ENCODE measurements at regions not wholly inside any gene's neighbourhood (a gene's known extent, or its start where the extent isn't known, plus 50 kb on each side); places are given as distances from the start of the nearest gene placed in this dataset.
"Not testable (repeated sequence)": the region's sequence is repeated elsewhere in the genome, so short reads cannot be mapped to it uniquely, and the experiment has no call there.

DNA sequence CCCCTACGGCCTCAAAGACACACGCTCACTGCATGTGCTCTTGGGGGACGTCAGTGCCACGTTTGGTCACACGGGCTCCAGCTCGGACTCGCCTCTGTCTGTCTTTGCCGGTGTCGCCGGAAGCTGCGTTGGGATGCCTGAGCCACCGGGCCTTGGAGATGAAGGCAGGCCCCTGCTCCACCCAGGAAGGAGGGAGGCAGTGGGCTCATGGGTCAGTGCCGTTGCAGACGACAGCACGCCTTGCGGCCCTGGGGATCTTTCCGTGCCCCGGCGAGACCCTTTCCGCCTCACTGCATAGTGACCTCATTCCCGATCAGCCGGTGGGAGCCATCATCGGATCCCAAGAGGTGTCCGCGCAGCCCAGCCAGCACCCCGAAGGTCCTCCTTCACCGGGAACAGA lies 1407.3 kb upstream of the PCDH10 start:
- H4K20me1 ChIP-seq (ENCODE audit: insufficient read depth, low read length); DNase-seq (ENCODE audit: insufficient read length, low spot score, missing footprints); H3K4me1 ChIP-seq (ENCODE audit: insufficient read depth, low read length): not testable (repeated sequence)

DNA sequence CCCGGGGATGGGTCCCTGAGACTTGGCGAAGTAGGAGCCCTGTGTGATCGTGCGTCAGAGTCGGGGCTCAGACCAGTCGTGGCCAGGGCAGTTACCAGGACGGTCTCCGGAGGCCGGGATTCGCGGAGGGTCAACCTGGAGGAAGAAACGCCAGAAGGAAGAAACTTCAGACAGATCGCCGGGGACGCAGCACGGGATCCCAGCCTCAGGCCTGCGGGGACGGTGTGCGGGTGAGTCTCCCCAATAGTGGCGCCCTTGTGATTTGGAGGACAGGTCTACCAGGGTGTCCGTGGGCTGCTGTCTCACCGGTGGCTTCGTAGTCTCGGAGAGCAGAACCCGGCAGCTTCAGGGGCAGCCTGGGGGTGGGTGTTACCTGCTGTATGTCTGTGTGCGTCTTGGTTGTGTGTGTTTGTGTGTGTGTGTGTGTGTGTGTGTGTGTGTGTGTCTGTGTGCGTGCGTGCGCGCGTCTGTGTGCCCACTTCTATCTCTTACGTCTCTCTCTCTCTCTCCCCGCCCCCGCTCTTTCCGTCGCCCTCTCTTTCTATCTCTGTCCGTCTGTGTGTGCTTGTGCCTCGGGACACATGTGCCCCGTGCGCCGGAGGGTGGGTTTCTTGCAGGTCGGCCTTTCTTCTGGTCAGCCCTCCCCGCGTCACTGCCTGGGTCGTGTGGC lies 1406.4 kb upstream of the PCDH10 start:
- not testable (repeated sequence) for H3K27me3 ChIP-seq (ENCODE audit: insufficient read depth, low read length); DNase-seq (ENCODE audit: insufficient read length, low spot score, missing footprints); H3K4me2 ChIP-seq (ENCODE audit: insufficient read depth, low read length); H3K27ac ChIP-seq (ENCODE audit: low read depth, low read length); H3K4me3 ChIP-seq (ENCODE audit: insufficient read depth, low read length); H3K4me1 ChIP-seq (ENCODE audit: insufficient read depth, low read length); H4K20me1 ChIP-seq (ENCODE audit: insufficient read depth, low read length); H3K36me3 ChIP-seq (ENCODE audit: insufficient read depth, low read length); H2AFZ ChIP-seq (ENCODE audit: low read length); H3K79me2 ChIP-seq (ENCODE audit: insufficient read depth, low read length); H3K9me3 ChIP-seq (ENCODE audit: low read depth, low read length)

More for the DNA sequence above, 1407.3 kb upstream of the PCDH10 start:
- H3K27ac ChIP-seq (ENCODE audit: low read depth, low read length); H3K4me3 ChIP-seq (ENCODE audit: insufficient read depth, low read length); H3K27me3 ChIP-seq (ENCODE audit: insufficient read depth, low read length); H3K9me3 ChIP-seq (ENCODE audit: low read depth, low read length); H3K4me2 ChIP-seq (ENCODE audit: insufficient read depth, low read length); H2AFZ ChIP-seq (ENCODE audit: low read length); H3K36me3 ChIP-seq (ENCODE audit: insufficient read depth, low read length); H3K79me2 ChIP-seq (ENCODE audit: insufficient read depth, low read length): not testable (repeated sequence)

DNA sequence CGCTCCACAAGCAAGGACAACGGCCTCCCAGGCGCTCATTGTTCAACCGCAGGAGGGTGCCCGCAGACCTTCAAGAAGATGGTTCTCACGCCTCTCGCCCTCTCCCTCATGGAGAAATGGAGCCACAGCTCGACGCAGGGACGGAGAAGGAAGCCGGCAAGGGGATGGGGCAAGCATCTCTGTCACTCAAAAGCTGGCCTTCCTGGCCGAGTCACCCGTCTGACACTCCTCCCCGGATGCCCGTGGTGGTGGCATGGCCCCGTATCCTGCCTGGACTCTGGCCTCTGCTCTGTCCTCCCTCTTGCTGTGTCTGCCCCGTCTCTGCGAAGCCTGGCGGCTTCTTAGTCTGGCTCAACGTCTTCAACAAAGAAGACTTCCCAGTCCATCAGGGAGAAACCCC lies 1405.7 kb upstream of the PCDH10 start:
- H3K27me3 ChIP-seq (ENCODE audit: insufficient read depth, low read length); H3K27ac ChIP-seq (ENCODE audit: low read depth, low read length); H3K4me2 ChIP-seq (ENCODE audit: insufficient read depth, low read length); H4K20me1 ChIP-seq (ENCODE audit: insufficient read depth, low read length); DNase-seq (ENCODE audit: insufficient read length, low spot score, missing footprints); H3K79me2 ChIP-seq (ENCODE audit: insufficient read depth, low read length); H3K4me1 ChIP-seq (ENCODE audit: insufficient read depth, low read length); H3K4me3 ChIP-seq (ENCODE audit: insufficient read depth, low read length); H3K36me3 ChIP-seq (ENCODE audit: insufficient read depth, low read length); H3K9me3 ChIP-seq (ENCODE audit: low read depth, low read length); H2AFZ ChIP-seq (ENCODE audit: low read length): not testable (repeated sequence)

DNA sequence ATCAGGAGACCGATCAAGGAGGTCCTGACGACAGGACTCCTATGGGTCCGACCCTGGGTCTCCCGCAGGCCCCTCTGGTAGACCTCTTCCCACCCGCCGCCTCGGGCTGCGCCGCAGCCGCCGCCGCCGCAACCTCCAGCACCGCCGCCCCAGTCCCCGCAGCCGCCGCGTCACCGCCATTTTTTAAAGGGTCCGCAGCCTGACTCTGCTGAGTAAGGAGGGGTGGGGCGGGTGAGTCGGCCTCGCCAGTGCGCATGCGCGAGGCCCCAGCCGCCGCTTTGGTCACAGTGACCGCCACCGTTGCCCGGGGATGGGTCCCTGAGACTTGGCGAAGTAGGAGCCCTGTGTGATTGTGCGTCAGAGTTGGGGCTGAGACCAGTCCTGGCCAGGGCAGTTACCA lies 1401.9 kb upstream of the PCDH10 start:
- H3K4me2 ChIP-seq (ENCODE audit: insufficient read depth, low read length); H3K4me1 ChIP-seq (ENCODE audit: insufficient read depth, low read length); H3K79me2 ChIP-seq (ENCODE audit: insufficient read depth, low read length); H3K4me3 ChIP-seq (ENCODE audit: insufficient read depth, low read length); DNase-seq (ENCODE audit: insufficient read length, low spot score, missing footprints); H3K36me3 ChIP-seq (ENCODE audit: insufficient read depth, low read length); H2AFZ ChIP-seq (ENCODE audit: low read length); H3K27me3 ChIP-seq (ENCODE audit: insufficient read depth, low read length); H3K9me3 ChIP-seq (ENCODE audit: low read depth, low read length); H3K27ac ChIP-seq (ENCODE audit: low read depth, low read length); H4K20me1 ChIP-seq (ENCODE audit: insufficient read depth, low read length): not testable (repeated sequence)

DNA sequence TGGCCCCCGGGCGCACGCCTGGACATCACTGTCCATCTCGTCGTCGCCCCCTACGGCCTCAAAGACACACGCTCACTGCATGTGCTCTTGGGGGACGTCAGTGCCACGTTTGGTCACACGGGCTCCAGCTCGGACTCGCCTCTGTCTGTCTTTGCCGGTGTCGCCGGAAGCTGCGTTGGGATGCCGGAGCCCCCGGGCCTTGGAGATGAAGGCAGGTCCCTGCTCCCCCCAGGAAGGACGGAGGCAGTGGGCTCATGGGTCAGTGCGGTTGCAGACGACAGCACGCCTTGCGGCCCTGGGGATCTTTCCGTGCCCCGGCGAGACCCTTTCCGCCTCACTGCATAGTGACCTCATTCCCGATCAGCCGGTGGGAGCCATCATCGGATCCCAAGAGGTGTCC lies 1399.9 kb upstream of the PCDH10 start:
- not testable (repeated sequence) for H3K27me3 ChIP-seq (ENCODE audit: insufficient read depth, low read length); DNase-seq (ENCODE audit: insufficient read length, low spot score, missing footprints); H3K4me3 ChIP-seq (ENCODE audit: insufficient read depth, low read length); H3K4me1 ChIP-seq (ENCODE audit: insufficient read depth, low read length); H3K4me2 ChIP-seq (ENCODE audit: insufficient read depth, low read length); H4K20me1 ChIP-seq (ENCODE audit: insufficient read depth, low read length); H3K36me3 ChIP-seq (ENCODE audit: insufficient read depth, low read length); H3K79me2 ChIP-seq (ENCODE audit: insufficient read depth, low read length); H3K9me3 ChIP-seq (ENCODE audit: low read depth, low read length); H2AFZ ChIP-seq (ENCODE audit: low read length); H3K27ac ChIP-seq (ENCODE audit: low read depth, low read length)

DNA sequence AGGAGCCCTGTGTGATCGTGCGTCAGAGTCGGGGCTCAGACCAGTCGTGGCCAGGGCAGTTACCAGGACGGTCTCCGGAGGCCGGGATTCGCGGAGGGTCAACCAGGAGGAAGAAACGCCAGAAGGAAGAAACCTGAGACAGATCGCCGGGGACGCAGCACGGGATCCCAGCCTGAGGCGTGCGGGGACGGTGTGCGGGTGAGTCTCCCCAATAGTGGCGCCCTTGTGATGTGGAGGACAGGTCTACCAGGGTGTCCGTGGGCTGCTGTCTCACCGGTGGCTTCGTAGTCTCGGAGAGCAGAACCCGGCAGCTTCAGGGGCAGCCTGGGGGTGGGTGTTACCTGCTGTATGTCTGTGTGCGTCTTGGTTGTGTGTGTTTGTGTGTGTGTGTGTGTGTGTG lies 1399.1 kb upstream of the PCDH10 start:
- H3K36me3 ChIP-seq (ENCODE audit: insufficient read depth, low read length); H4K20me1 ChIP-seq (ENCODE audit: insufficient read depth, low read length); H3K4me1 ChIP-seq (ENCODE audit: insufficient read depth, low read length); H3K4me2 ChIP-seq (ENCODE audit: insufficient read depth, low read length); H3K4me3 ChIP-seq (ENCODE audit: insufficient read depth, low read length); H3K79me2 ChIP-seq (ENCODE audit: insufficient read depth, low read length); H3K9me3 ChIP-seq (ENCODE audit: low read depth, low read length); H3K27ac ChIP-seq (ENCODE audit: low read depth, low read length); H3K27me3 ChIP-seq (ENCODE audit: insufficient read depth, low read length); H2AFZ ChIP-seq (ENCODE audit: low read length); DNase-seq (ENCODE audit: insufficient read length, low spot score, missing footprints): not testable (repeated sequence)

DNA sequence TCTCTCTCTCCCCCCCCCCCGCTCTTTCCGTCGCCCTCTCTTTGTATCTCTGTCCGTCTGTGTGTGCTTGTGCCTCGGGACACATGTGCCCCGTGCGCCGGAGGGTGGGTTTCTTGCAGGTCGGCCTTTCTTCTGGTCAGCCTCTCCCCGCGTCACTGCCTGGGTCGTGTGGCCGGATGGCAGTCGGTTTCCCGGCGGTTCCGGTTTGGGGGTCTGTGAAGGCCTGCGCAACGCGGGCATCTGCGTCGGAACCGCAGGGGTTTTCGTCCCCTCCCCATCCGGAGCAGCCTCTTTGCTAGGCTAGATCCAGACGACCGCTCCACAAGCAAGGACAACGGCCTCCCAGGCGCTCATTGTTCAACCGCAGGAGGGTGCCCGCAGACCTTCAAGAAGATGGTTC lies 1398.6 kb upstream of the PCDH10 start:
- not testable (repeated sequence) for H3K4me2 ChIP-seq (ENCODE audit: insufficient read depth, low read length); H3K9me3 ChIP-seq (ENCODE audit: low read depth, low read length); H3K36me3 ChIP-seq (ENCODE audit: insufficient read depth, low read length); DNase-seq (ENCODE audit: insufficient read length, low spot score, missing footprints); H3K27ac ChIP-seq (ENCODE audit: low read depth, low read length); H4K20me1 ChIP-seq (ENCODE audit: insufficient read depth, low read length); H2AFZ ChIP-seq (ENCODE audit: low read length); H3K4me1 ChIP-seq (ENCODE audit: insufficient read depth, low read length); H3K4me3 ChIP-seq (ENCODE audit: insufficient read depth, low read length); H3K27me3 ChIP-seq (ENCODE audit: insufficient read depth, low read length); H3K79me2 ChIP-seq (ENCODE audit: insufficient read depth, low read length)

DNA sequence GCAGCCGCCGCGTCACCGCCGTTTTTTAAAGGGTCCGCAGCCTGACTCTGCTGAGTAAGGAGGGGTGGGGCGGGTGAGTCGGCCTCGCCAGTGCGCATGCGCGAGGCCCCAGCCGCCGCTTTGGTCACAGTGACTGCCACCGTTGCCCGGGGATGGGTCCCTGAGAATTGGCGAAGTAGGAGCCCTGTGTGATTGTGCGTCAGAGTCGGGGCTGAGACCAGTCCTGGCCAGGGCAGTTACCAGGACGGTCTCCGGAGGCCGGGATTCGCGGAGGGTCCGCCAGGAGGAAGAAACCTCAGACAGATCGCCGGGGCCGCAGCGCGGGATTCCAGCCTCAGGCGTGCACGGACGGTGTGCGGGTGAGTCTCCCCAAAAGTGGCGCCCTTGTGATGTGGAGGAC lies 1386.9 kb upstream of the PCDH10 start:
- not testable (repeated sequence) for H2AFZ ChIP-seq (ENCODE audit: low read length); H3K27ac ChIP-seq (ENCODE audit: low read depth, low read length); H3K79me2 ChIP-seq (ENCODE audit: insufficient read depth, low read length); H3K4me3 ChIP-seq (ENCODE audit: insufficient read depth, low read length); DNase-seq (ENCODE audit: insufficient read length, low spot score, missing footprints); H3K9me3 ChIP-seq (ENCODE audit: low read depth, low read length); H3K4me2 ChIP-seq (ENCODE audit: insufficient read depth, low read length); H3K27me3 ChIP-seq (ENCODE audit: insufficient read depth, low read length); H3K4me1 ChIP-seq (ENCODE audit: insufficient read depth, low read length); H4K20me1 ChIP-seq (ENCODE audit: insufficient read depth, low read length); H3K36me3 ChIP-seq (ENCODE audit: insufficient read depth, low read length)
